Smooth muscle cell (in vitro differentiated cells): ENCODE measurements at regions not wholly inside any gene's neighbourhood (a gene's known extent, or its start where the extent isn't known, plus 50 kb on each side); places are given as distances from the start of the nearest gene placed in this dataset.

ENCODE experiments used
- DNase-seq: peaks from one replicate; lab custom pipeline; 2025; ENCODE audit not compliant: unreplicated experiment; lab: John Stamatoyannopoulos, UW
- H2AFZ ChIP-seq: fragments of 200-600 bp; sonication (generic); 2 replicates; pipeline ENCODE4 v1.6.0; 2016; ENCODE audit warnings: antibody characterized with exemption, low read depth, mild to moderate bottlenecking
- H3F3A ChIP-seq: fragments of 200-600 bp; sonication (generic); 2 replicates; pipeline ENCODE4 v1.6.0; 2017; ENCODE audit warnings: antibody characterized with exemption, low read depth
- H3K27ac ChIP-seq: fragments of 200-600 bp; sonication (generic); 2 replicates; pipeline ENCODE4 v1.5.1; 2016; ENCODE audit warnings: low read depth, mild to moderate bottlenecking
- H3K27me3 ChIP-seq: fragments of 200-600 bp; sonication (generic); 2 replicates; pipeline ENCODE4 v1.6.1; 2016; ENCODE audit warnings: low read depth, mild to moderate bottlenecking
- H3K36me3 ChIP-seq: fragments of 200-600 bp; sonication (generic); 2 replicates; pipeline ENCODE4 v1.5.1; 2016; ENCODE audit warnings: low read depth
- H3K4me1 ChIP-seq: fragments of 200-600 bp; sonication (generic); 2 replicates; pipeline ENCODE4 v1.5.1; 2016; ENCODE audit warnings: low read depth
- H3K4me2 ChIP-seq: fragments of 200-600 bp; sonication (generic); 2 replicates; pipeline ENCODE4 v1.6.0; 2016; ENCODE audit warnings: mild to moderate bottlenecking
- H3K4me3 ChIP-seq: fragments of 200-600 bp; sonication (generic); 2 replicates; pipeline ENCODE4 v1.5.1; 2016; ENCODE audit warnings: mild to moderate bottlenecking
- H3K79me2 ChIP-seq: fragments of 200-600 bp; sonication (generic); 2 replicates; pipeline ENCODE4 v1.6.0; 2016; ENCODE audit warnings: low read depth, mild to moderate bottlenecking
- H3K9ac ChIP-seq: fragments of 200-600 bp; sonication (generic); 2 replicates; pipeline ENCODE4 v1.6.0; 2016; ENCODE audit warnings: low read depth
- H3K9me3 ChIP-seq: fragments of 200-600 bp; sonication (generic); replicated peaks from 2 replicates; pipeline ENCODE4 v1.5.1; 2016; ENCODE audit warnings: low read depth
- H4K20me1 ChIP-seq: fragments of 200-600 bp; sonication (generic); 2 replicates; pipeline ENCODE4 v1.6.0; 2016; ENCODE audit warnings: low read depth
- WGBS: methylation state at CpG from one replicate; pipeline ENCODE4 v1.1.7; 2016; ENCODE audit warnings: low lambda C conversion rate; 5-methylcytosine and 5-hydroxymethylcytosine counted together
- TF ChIP-seq, protein P1 (sequence below): fragments of 200-600 bp; sonication (generic); IDR thresholded peaks from 2 replicates; pipeline ENCODE4 v1.5.1; 2017; ENCODE audit warnings: borderline replicate concordance, mild to moderate bottlenecking, antibody characterized with exemption; ENCODE audit not compliant: insufficient read depth, poor library complexity, severe bottlenecking

DNA sequence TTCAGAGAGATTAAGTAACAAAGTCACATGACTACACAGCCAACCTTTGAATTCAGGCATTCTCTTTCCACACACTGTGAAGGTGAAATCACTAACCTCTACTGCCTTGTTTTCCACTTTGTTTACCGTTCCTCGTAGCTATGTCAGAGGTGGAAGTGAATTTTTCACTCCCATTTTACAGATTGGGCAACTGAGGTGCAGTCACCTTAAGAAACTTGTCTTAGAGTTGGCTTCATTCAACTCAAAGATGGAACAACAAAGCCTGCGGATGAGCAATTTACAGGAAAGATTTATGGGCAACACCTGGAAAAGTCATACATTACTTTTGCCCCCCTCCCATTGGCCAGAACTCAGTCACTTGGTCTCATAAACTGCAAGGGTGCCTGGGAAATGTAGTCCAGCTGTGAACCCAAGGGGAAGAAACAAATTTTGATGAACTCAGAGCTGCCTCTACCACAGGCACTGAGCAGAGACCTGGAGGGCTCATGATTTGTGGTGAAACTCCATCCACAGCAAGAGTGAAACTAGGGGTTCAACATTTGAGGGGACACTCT lies 784.6 kb upstream of the EEF2KMT start:
- TF ChIP-seq, protein P1, sequence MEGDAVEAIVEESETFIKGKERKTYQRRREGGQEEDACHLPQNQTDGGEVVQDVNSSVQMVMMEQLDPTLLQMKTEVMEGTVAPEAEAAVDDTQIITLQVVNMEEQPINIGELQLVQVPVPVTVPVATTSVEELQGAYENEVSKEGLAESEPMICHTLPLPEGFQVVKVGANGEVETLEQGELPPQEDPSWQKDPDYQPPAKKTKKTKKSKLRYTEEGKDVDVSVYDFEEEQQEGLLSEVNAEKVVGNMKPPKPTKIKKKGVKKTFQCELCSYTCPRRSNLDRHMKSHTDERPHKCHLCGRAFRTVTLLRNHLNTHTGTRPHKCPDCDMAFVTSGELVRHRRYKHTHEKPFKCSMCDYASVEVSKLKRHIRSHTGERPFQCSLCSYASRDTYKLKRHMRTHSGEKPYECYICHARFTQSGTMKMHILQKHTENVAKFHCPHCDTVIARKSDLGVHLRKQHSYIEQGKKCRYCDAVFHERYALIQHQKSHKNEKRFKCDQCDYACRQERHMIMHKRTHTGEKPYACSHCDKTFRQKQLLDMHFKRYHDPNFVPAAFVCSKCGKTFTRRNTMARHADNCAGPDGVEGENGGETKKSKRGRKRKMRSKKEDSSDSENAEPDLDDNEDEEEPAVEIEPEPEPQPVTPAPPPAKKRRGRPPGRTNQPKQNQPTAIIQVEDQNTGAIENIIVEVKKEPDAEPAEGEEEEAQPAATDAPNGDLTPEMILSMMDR: no peak
- no peak overlapping the region for H3K9ac ChIP-seq
- no peaks in the 10 kb centered on the region for H3F3A ChIP-seq
- no peaks in the 10 kb centered on the region for H3K27me3 ChIP-seq
- H3K36me3 ChIP-seq: no peaks in the 10 kb centered on the region
- no peak overlapping the region for H3K4me3 ChIP-seq
- H3K9me3 ChIP-seq: no peaks in the 10 kb centered on the region
- no peak for DNase-seq
- no peak overlapping the region for H3K27ac ChIP-seq
- no peak overlapping the region for H3K4me2 ChIP-seq
- WGBS: 82% methylated on average over 3 of the region's 3 CpGs
- no peaks in the 10 kb centered on the region for H4K20me1 ChIP-seq
- no peak overlapping the region for H2AFZ ChIP-seq
- no peaks in the 10 kb centered on the region for H3K4me1 ChIP-seq
- H3K79me2 ChIP-seq: no peaks in the 10 kb centered on the region

DNA sequence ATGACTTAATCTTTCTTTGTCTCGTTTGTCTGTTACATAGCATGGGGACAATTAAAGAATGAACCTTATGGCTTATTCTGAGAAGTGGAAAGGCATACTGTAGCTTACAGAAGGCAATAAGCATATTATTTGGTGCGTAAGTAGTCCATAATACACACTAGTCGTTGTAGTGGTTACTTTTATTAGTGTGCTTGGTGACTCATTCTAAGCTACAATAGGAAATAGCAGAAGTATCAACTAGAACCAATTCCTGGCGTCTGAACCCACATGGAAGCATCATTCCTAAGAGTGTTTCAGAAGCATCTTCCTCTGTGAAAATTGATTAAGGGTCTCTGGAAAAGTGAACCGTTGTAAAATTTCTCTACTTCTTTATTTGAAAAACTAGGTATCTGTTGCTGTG lies 777.8 kb upstream of the EEF2KMT start:
- no peaks in the 10 kb centered on the region for H4K20me1 ChIP-seq
- H3F3A ChIP-seq: no peaks in the 10 kb centered on the region
- no peak overlapping the region for H3K4me2 ChIP-seq
- H3K4me1 ChIP-seq: no peaks in the 10 kb centered on the region
- no peaks in the 10 kb centered on the region for H3K9me3 ChIP-seq
- no peak overlapping the region for H3K4me3 ChIP-seq
- no peaks in the 10 kb centered on the region for H3K79me2 ChIP-seq
- TF ChIP-seq, protein P1: no peak
- H3K27me3 ChIP-seq: peaks cover 8% of the 10 kb centered on the region
- H2AFZ ChIP-seq: no peak overlapping the region
- WGBS: 56% methylated on average over 5 of the region's 5 CpGs
- no peaks in the 10 kb centered on the region for H3K36me3 ChIP-seq
- DNase-seq: no peak
- no peak overlapping the region for H3K9ac ChIP-seq
- no peak overlapping the region for H3K27ac ChIP-seq

DNA sequence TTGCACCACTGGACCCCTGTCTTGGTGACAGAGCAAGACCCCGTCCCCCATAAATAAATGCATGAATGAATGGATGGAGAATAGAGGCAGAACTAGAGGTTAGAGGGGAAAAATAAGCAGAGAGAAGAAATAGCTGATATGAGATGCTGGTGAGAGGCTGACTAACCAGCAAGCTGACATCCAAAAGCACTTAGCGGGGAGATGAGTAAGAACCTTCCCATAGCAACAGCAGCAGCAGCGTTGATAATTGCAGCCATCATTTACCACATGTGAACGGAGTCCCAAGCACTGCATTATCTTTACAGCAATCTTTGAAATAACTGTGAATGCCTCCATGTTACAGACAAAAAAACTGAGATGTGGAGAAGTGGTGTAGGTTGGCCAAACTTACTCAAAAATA lies 777.3 kb upstream of the EEF2KMT start:
- no peak overlapping the region for H3K27ac ChIP-seq
- no peaks in the 10 kb centered on the region for H3K36me3 ChIP-seq
- no peaks in the 10 kb centered on the region for H3K9me3 ChIP-seq
- no peaks in the 10 kb centered on the region for H3K79me2 ChIP-seq
- H3K27me3 ChIP-seq: peaks cover 10% of the 10 kb centered on the region
- 60% methylated on average over 4 of the region's 4 CpGs for whole genome bisulfite sequencing
- TF ChIP-seq, protein P1: no peak
- H3K9ac ChIP-seq: no peak overlapping the region
- H3K4me1 ChIP-seq: no peaks in the 10 kb centered on the region
- no peak overlapping the region for H3K4me3 ChIP-seq
- H2AFZ ChIP-seq: no peak overlapping the region
- H3K4me2 ChIP-seq: no peak overlapping the region
- H3F3A ChIP-seq: no peaks in the 10 kb centered on the region
- no peak for DNase-seq
- H4K20me1 ChIP-seq: no peaks in the 10 kb centered on the region

GRCh38 chr16:5873221-5873620 lies 775.6 kb upstream of the EEF2KMT start:
- H4K20me1 ChIP-seq: no peaks in the 10 kb centered on the region
- no peak overlapping the region for H3K4me2 ChIP-seq
- H3K27ac ChIP-seq: no peak overlapping the region
- no peaks in the 10 kb centered on the region for H3K9me3 ChIP-seq
- no peak overlapping the region for H2AFZ ChIP-seq
- H3K36me3 ChIP-seq: no peaks in the 10 kb centered on the region
- WGBS: 80% methylated on average over 4 of the region's 4 CpGs
- no peaks in the 10 kb centered on the region for H3F3A ChIP-seq
- H3K4me3 ChIP-seq: no peak overlapping the region
- H3K9ac ChIP-seq: no peak overlapping the region
- H3K79me2 ChIP-seq: no peaks in the 10 kb centered on the region
- peaks cover 10% of the 10 kb centered on the region for H3K27me3 ChIP-seq
- H3K4me1 ChIP-seq: no peaks in the 10 kb centered on the region
- TF ChIP-seq, protein P1: no peak
- no peak for DNase-seq
